WTC11 (cell line): ENCODE measurements at regions not wholly inside any gene's neighbourhood (a gene's known extent, or its start where the extent isn't known, plus 50 kb on each side); places are given as distances from the start of the nearest gene placed in this dataset.

ENCODE experiments used
- ATAC-seq: fragments of 200-7000 bp; cut with Tn5 transposase; 2 replicates; pipeline ENCODE4 v1.10.0; 2021; ENCODE audit warnings: mild to moderate bottlenecking, moderate library complexity
- CTCF ChIA-PET: fragments of 300-600 bp; sonication (Branson Sonifier 250); formaldehyde crosslinking; loops from one replicate; lab custom pipeline; 2021; ENCODE audit warnings: antibody characterized with exemption; lab: Charles Lee
- POLR2A ChIA-PET: fragments of 350-600 bp; sonication (Branson Sonifier 250); formaldehyde crosslinking; loops from one replicate; lab custom pipeline; 2021; ENCODE audit warnings: antibody characterized with exemption; lab: Charles Lee
- DNase-seq: peaks from one replicate; pipeline ENCODE4 v3.0.0; 2021; ENCODE audit warnings: low spot score
- H3K27ac Mint-ChIP-seq: 2 replicates; pipeline ENCODE4 v1.8.0; 2021; ENCODE audit warnings: mixed read lengths
- H3K27me3 Mint-ChIP-seq: 2 replicates; pipeline ENCODE4 v1.8.0; 2021; ENCODE audit warnings: low read depth, mild to moderate bottlenecking, moderate library complexity, mixed read lengths
- H3K36me3 Mint-ChIP-seq: 2 replicates; pipeline ENCODE4 v1.8.0; 2021; ENCODE audit warnings: mixed read lengths
- H3K4me1 Mint-ChIP-seq: 2 replicates; pipeline ENCODE4 v1.8.0; 2022; ENCODE audit warnings: mixed read lengths
- H3K4me3 Mint-ChIP-seq: 2 replicates; pipeline ENCODE4 v1.8.0; 2021; ENCODE audit warnings: mild to moderate bottlenecking, moderate library complexity, mixed read lengths
- H3K9me3 Mint-ChIP-seq: 2 replicates; pipeline ENCODE4 v1.8.0; 2021; ENCODE audit warnings: mixed read lengths
- ARID4B ChIP-seq: sonication (generic); formaldehyde crosslinking; IDR thresholded peaks from 2 replicates; pipeline ENCODE4 v1.8.0; 2023; ENCODE audit warnings: missing genetic modification reagents, mild to moderate bottlenecking, borderline replicate concordance
- ATF2 ChIP-seq: sonication (generic); formaldehyde crosslinking; IDR thresholded peaks from 2 replicates; pipeline ENCODE4 v1.8.1; 2022; ENCODE audit warnings: low read depth, missing genetic modification reagents, borderline replicate concordance
- CTCF ChIP-seq: fragments of 200-600 bp; IDR thresholded peaks from 2 replicates; pipeline ENCODE4 v1.8.0; 2022; ENCODE audit warnings: antibody characterized with exemption
- FOXP4 ChIP-seq: sonication (generic); formaldehyde crosslinking; IDR thresholded peaks from 2 replicates; pipeline ENCODE4 v1.8.0; 2022; ENCODE audit warnings: mild to moderate bottlenecking, missing genetic modification reagents
- GABPB1 ChIP-seq: sonication (generic); formaldehyde crosslinking; IDR thresholded peaks from 2 replicates; pipeline ENCODE4 v1.8.1; 2023; ENCODE audit warnings: mild to moderate bottlenecking, missing genetic modification reagents
- GRHL2 ChIP-seq: fragments of 250-450 bp; sonication (Bioruptor Pico); IDR thresholded peaks from 2 replicates; pipeline ENCODE4 v1.8.0; 2022; ENCODE audit warnings: mild to moderate bottlenecking, moderate library complexity; ENCODE audit not compliant: insufficient replicate concordance, severe bottlenecking
- GTF2I ChIP-seq: fragments of 250-450 bp; sonication (Bioruptor Pico); conservative IDR thresholded peaks from 2 replicates; pipeline ENCODE4 v1.4.0; 2021; ENCODE audit warnings: mild to moderate bottlenecking
- HMGXB4 ChIP-seq: sonication (generic); formaldehyde crosslinking; IDR thresholded peaks from 2 replicates; pipeline ENCODE4 v1.8.1; 2023; ENCODE audit warnings: mild to moderate bottlenecking, moderate library complexity, missing genetic modification reagents
- IRF2 ChIP-seq: sonication (generic); formaldehyde crosslinking; IDR thresholded peaks from 2 replicates; pipeline ENCODE4 v1.8.0; 2022; ENCODE audit warnings: low read depth, missing genetic modification reagents, borderline replicate concordance
- JUN ChIP-seq: sonication (generic); formaldehyde crosslinking; IDR thresholded peaks from 2 replicates; pipeline ENCODE4 v1.8.0; 2023; ENCODE audit warnings: mild to moderate bottlenecking, missing genetic modification reagents
- KAT7 ChIP-seq: sonication (generic); formaldehyde crosslinking; IDR thresholded peaks from 2 replicates; pipeline ENCODE4 v1.8.1; 2023; ENCODE audit warnings: missing genetic modification reagents, mild to moderate bottlenecking, borderline replicate concordance
- MLX ChIP-seq: sonication (generic); formaldehyde crosslinking; IDR thresholded peaks from 2 replicates; pipeline ENCODE4 v1.8.1; 2023; ENCODE audit warnings: mild to moderate bottlenecking, missing genetic modification reagents, moderate library complexity
- MYBL2 ChIP-seq: sonication (generic); formaldehyde crosslinking; IDR thresholded peaks from 2 replicates; pipeline ENCODE4 v1.8.1; 2023; ENCODE audit warnings: mild to moderate bottlenecking, moderate library complexity, missing genetic modification reagents
- NFATC4 ChIP-seq: fragments of 250-450 bp; sonication (Bioruptor Pico); IDR thresholded peaks from 2 replicates; pipeline ENCODE4 v1.9.0; 2021; ENCODE audit warnings: mild to moderate bottlenecking
- NFE2L1 ChIP-seq: sonication (generic); formaldehyde crosslinking; IDR thresholded peaks from 2 replicates; pipeline ENCODE4 v1.8.1; 2023; ENCODE audit warnings: missing genetic modification reagents
- PRRX2 ChIP-seq: fragments of 250-450 bp; sonication (Bioruptor Pico); IDR thresholded peaks from 2 replicates; pipeline ENCODE4 v1.8.0; 2021; ENCODE audit warnings: mild to moderate bottlenecking
- SMAD3 ChIP-seq: sonication (generic); formaldehyde crosslinking; IDR thresholded peaks from 2 replicates; pipeline ENCODE4 v1.8.0; 2022; ENCODE audit warnings: missing genetic modification reagents, mild to moderate bottlenecking, borderline replicate concordance
- SOX15 ChIP-seq: fragments of 250-450 bp; sonication (Bioruptor Pico); IDR thresholded peaks from 2 replicates; pipeline ENCODE4 v1.9.0; 2021; ENCODE audit warnings: mild to moderate bottlenecking
- STAT6 ChIP-seq: sonication (generic); formaldehyde crosslinking; conservative IDR thresholded peaks from 2 replicates; pipeline ENCODE4 v1.8.1; 2023; ENCODE audit warnings: mild to moderate bottlenecking, low read depth, missing genetic modification reagents, moderate library complexity
- ZBTB43 ChIP-seq: sonication (generic); formaldehyde crosslinking; IDR thresholded peaks from 2 replicates; pipeline ENCODE4 v1.8.1; 2023; ENCODE audit warnings: mild to moderate bottlenecking, missing genetic modification reagents
- ZNF317 ChIP-seq: sonication (generic); formaldehyde crosslinking; IDR thresholded peaks from 2 replicates; pipeline ENCODE4 v1.8.1; 2023; ENCODE audit warnings: low read depth, mild to moderate bottlenecking, moderate library complexity, missing genetic modification reagents, borderline replicate concordance

GRCh38 chr6:88548891-88549505 is 382.9 kb upstream of the CNR1 start (continued):
- no peak for TF ChIP-seq STAT6
- TF ChIP-seq ZNF317: no peak
- no peak for TF ChIP-seq SOX15
- no peak for TF ChIP-seq CTCF
- no peak for TF ChIP-seq NFATC4 (CRISPR knock-in tag)
- TF ChIP-seq PRRX2 (CRISPR knock-in tag): no peak
- TF ChIP-seq KAT7 (CRISPR knock-in tag): no peak
- TF ChIP-seq MYBL2: no peak
- no peak for TF ChIP-seq JUN
- no peak for TF ChIP-seq MLX (CRISPR knock-in tag)

- CTCF ChIA-PET: no interaction called here
- H3K9me3 Mint-ChIP-seq: peaks cover 17% of the 10 kb centered on the region
- H3K4me3 Mint-ChIP-seq: no peak overlapping the region
- POLR2A ChIA-PET: no interaction called here
- H3K4me1 Mint-ChIP-seq: no peaks in the 10 kb centered on the region
- DNase-seq (no peak), ATAC-seq (no peak)
- H3K27ac Mint-ChIP-seq: no peak overlapping the region
- H3K36me3 Mint-ChIP-seq: no peaks in the 10 kb centered on the region
- H3K27me3 Mint-ChIP-seq: peaks cover 2% of the 10 kb centered on the region; the same call in 1 of the 2 replicates
- TF ChIP-seq ATF2 (CRISPR knock-in tag) (no peak), HMGXB4 (CRISPR knock-in tag) (no peak), ZBTB43 (CRISPR knock-in tag) (no peak), GTF2I (no peak), GRHL2 (CRISPR knock-in tag) (no peak), GABPB1 (CRISPR knock-in tag) (no peak), FOXP4 (no peak), IRF2 (CRISPR knock-in tag) (no peak), NFE2L1 (CRISPR knock-in tag) (no peak), NFATC4 (CRISPR knock-in tag) (no peak), SMAD3 (CRISPR knock-in tag) (no peak), ARID4B (CRISPR knock-in tag) (no peak)
Measured at GRCh38 chr6:88547768-88548167, 381.6 kb upstream of the CNR1 start.
